GM12892 (cell line): ENCODE measurements at regions not wholly inside any gene's neighbourhood (a gene's known extent, or its start where the extent isn't known, plus 50 kb on each side); places are given as distances from the start of the nearest gene placed in this dataset.

Experiments used
- POLR2A ChIP-seq: IDR thresholded peaks from 2 replicates; pipeline ENCODE4 v1.6.1; 2011; ENCODE audit warnings: low read depth, low read length, control low read depth
- POLR2AphosphoS5 ChIP-seq: IDR thresholded peaks from 2 replicates; pipeline ENCODE4 v1.6.1; 2011; ENCODE audit warnings: low read depth, low read length, control low read depth
- TAF1 ChIP-seq: IDR thresholded peaks from 2 replicates; pipeline ENCODE4 v1.6.1; 2011; ENCODE audit warnings: low read depth, mild to moderate bottlenecking, control low read depth, low read length, borderline replicate concordance

DNA sequence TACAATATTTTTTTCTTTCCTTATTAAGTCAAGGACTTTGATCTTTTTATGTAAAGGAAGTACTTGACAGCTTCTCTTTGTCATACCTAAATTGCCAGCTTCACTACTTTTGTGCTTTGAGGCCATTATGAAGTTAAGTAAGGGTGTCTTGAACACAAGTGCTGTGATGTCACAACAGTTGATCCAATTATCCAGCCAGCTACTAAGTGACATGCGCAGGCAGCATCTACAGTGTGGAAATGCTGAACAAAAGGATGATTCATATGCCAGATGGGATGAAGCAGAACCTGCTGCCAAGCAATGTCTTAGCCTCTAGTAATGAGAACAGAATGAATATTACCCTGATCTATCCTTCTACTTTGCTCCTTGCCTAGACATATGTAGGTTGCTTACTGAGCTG lies 68.3 kb upstream of the TMEM244 start:
- TF ChIP-seq TAF1 (no peak), POLR2AphosphoS5 (no peak), POLR2A (no peak)
